ENCODE measurements at regions not wholly inside any gene's neighbourhood (a gene's known extent, or its start where the extent isn't known, plus 50 kb on each side); places are given as distances from the start of the nearest gene placed in this dataset.

GRCh38 chr12:58629376-58629775 lies 290.9 kb downstream of the LRIG3 start:
- H3K36me3 ChIP-seq (replicated peaks in 1 of 2; ENCODE audit: control insufficient read depth in 1 of 2, insufficient read depth in 2 of 2, low read length in 2 of 2): no peaks in the 10 kb centered on the region
- H3K4me1 ChIP-seq (ENCODE audit: control insufficient read depth in 1 of 2, insufficient read depth in 2 of 2, low read length in 2 of 2): no peaks in the 10 kb centered on the region
- no peak for TF ChIP-seq CTCF (IDR thresholded peaks at IDR 0.05)
- intact Hi-C loops (cut with micrococcal nuclease): no loop called here
- Mint-ChIP-seq H3K4me3 (no peak overlapping the region), H3K27me3 (ENCODE audit: low read depth in 3 of 3) (no peaks in the 10 kb centered on the region), H3K36me3 (no peaks in the 10 kb centered on the region), H3K9me3 (peaks cover 3 to 15% (median 7%) of the 10 kb centered on the region in 7 donors), H3K4me1 (no peaks in the 10 kb centered on the region), H3K27ac (no peak overlapping the region)
- no CpG with 5 or more reads among the region's 1 CpG for WGBS (ENCODE audit: insufficient coverage)
- no peak overlapping the region for H3K4me2 ChIP-seq (replicated peaks; ENCODE audit: extremely low read depth, low read length, poor library complexity, severe bottlenecking)
- H3K27me3 ChIP-seq (ENCODE audit: control insufficient read depth in 2 of 2, insufficient read depth in 2 of 2, low read length in 2 of 2): no peaks in the 10 kb centered on the region
- H2AFZ ChIP-seq (ENCODE audit: insufficient read depth, low read depth, low read length, poor library complexity, severe bottlenecking): no peak overlapping the region
- no peak overlapping the region for H3K9ac ChIP-seq (ENCODE audit: insufficient read depth, low read length, poor library complexity, severe bottlenecking)
- H4K20me1 ChIP-seq (ENCODE audit: insufficient read depth, low read length): no peaks in the 10 kb centered on the region
- no peak for DNase-seq
- no peak overlapping the region for H3K27ac ChIP-seq (ENCODE audit: low read depth in 1 of 2, low read length in 2 of 2)
- no peaks in the 10 kb centered on the region for H3K79me2 ChIP-seq (ENCODE audit: insufficient read depth, low read length)
- H3K9me3 ChIP-seq (replicated peaks in 1 of 2; ENCODE audit: control insufficient read depth in 1 of 2, insufficient read depth in 1 of 2, low read length in 2 of 2): peaks cover 8 to 22% of the 10 kb centered on the region in 2 donors
- no peak overlapping the region for H3K4me3 ChIP-seq (replicated peaks in 1 of 3; ENCODE audit: low read depth in 2 of 3, low read length in 3 of 3)

GRCh38 chr12:58633479-58633878 lies 286.8 kb downstream of the LRIG3 start:
- no peak overlapping the region for H3K27ac Mint-ChIP-seq
- H3K4me1 ChIP-seq (ENCODE audit: control insufficient read depth in 1 of 2, insufficient read depth in 2 of 2, low read length in 2 of 2): no peaks in the 10 kb centered on the region
- no peaks in the 10 kb centered on the region for H3K36me3 Mint-ChIP-seq
- H3K27me3 Mint-ChIP-seq (ENCODE audit: low read depth in 3 of 3): no peaks in the 10 kb centered on the region
- peaks cover 6 to 13% (median 8%) of the 10 kb centered on the region in 7 donors for H3K9me3 Mint-ChIP-seq
- H3K27ac ChIP-seq (ENCODE audit: low read depth in 1 of 2, low read length in 2 of 2): no peak overlapping the region
- no peak overlapping the region for H3K4me2 ChIP-seq (replicated peaks; ENCODE audit: extremely low read depth, low read length, poor library complexity, severe bottlenecking)
- no peak overlapping the region for H3K9ac ChIP-seq (ENCODE audit: insufficient read depth, low read length, poor library complexity, severe bottlenecking)
- H3K4me3 Mint-ChIP-seq: no peak overlapping the region
- TF ChIP-seq CTCF (IDR thresholded peaks at IDR 0.05): no peak
- no peaks in the 10 kb centered on the region for H3K4me1 Mint-ChIP-seq
- no peaks in the 10 kb centered on the region for H4K20me1 ChIP-seq (ENCODE audit: insufficient read depth, low read length)
- no peak for DNase-seq
- intact Hi-C loops (cut with micrococcal nuclease): no loop called here
- no peaks in the 10 kb centered on the region for H3K27me3 ChIP-seq (ENCODE audit: control insufficient read depth in 2 of 2, insufficient read depth in 2 of 2, low read length in 2 of 2)
- no peak overlapping the region for H3K4me3 ChIP-seq (replicated peaks in 1 of 3; ENCODE audit: low read depth in 2 of 3, low read length in 3 of 3)
- H2AFZ ChIP-seq (ENCODE audit: insufficient read depth, low read depth, low read length, poor library complexity, severe bottlenecking): no peak overlapping the region
- no peaks in the 10 kb centered on the region for H3K36me3 ChIP-seq (replicated peaks in 1 of 2; ENCODE audit: control insufficient read depth in 1 of 2, insufficient read depth in 2 of 2, low read length in 2 of 2)
- H3K79me2 ChIP-seq (ENCODE audit: insufficient read depth, low read length): no peaks in the 10 kb centered on the region
- H3K9me3 ChIP-seq (replicated peaks in 1 of 2; ENCODE audit: control insufficient read depth in 1 of 2, insufficient read depth in 1 of 2, low read length in 2 of 2): peaks cover 8 to 19% of the 10 kb centered on the region in 2 donors

All from CD14-positive monocyte (primary cell).